Choroid plexus epithelial cell (primary cell): ENCODE measurements at regions not wholly inside any gene's neighbourhood (a gene's known extent, or its start where the extent isn't known, plus 50 kb on each side); places are given as distances from the start of the nearest gene placed in this dataset.

Source experiments
- DNase-seq: peaks from one replicate; pipeline ENCODE4 v3.0.0-alpha.2; 2010; ENCODE audit warnings: low read depth
- H3K4me3 ChIP-seq: 2 replicates; pipeline ENCODE4 v1.5.1; 2011; ENCODE audit warnings: low read depth, mild to moderate bottlenecking, control low read depth, low read length, moderate library complexity
- CTCF ChIP-seq: conservative IDR thresholded peaks from 2 replicates; pipeline ENCODE4 v1.5.1; 2011; ENCODE audit warnings: low read depth, mild to moderate bottlenecking, control low read depth, inconsistent platforms, low read length, moderate library complexity

DNA sequence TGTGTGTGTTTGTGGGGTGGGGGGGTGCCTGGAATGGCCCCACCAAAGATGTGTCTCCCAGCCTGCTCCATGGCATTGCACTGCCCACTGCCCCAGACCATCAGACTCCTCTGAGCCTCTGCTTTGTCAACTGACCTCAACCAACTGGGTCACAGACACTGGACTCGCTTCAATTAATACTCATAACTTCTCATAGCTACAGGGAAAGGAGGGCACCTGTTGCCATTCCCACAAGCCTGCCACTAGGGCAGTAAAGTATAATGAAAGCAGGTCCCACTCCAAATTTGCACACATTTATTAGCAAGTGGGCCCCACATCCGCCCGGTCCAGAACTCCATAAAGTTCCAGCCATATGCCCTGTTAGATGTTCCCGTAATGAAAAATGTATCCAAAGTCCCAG is 70.5 kb upstream of the PRDM11 start:
- H3K4me3 ChIP-seq, result no peak overlapping the region
- TF ChIP-seq CTCF, result no peak
- no peak for DNase-seq

GRCh38 chr11:45076761-45077160 is 69.7 kb upstream of the PRDM11 start:
- no peak overlapping the region for H3K4me3 ChIP-seq
- TF ChIP-seq CTCF, result no peak

GRCh38 chr11:45078236-45079074 is 68.0 kb upstream of the PRDM11 start:
- DNase-seq, result no peak
- TF ChIP-seq CTCF, result no peak
- no peak overlapping the region for H3K4me3 ChIP-seq

More at GRCh38 chr11:45076761-45077160, 69.7 kb upstream of the PRDM11 start:
- no peak for DNase-seq

GRCh38 chr11:45079075-45079444 is 67.4 kb upstream of the PRDM11 start:
- H3K4me3 ChIP-seq, result no peak overlapping the region
- no peak for DNase-seq
- TF ChIP-seq CTCF, result no peak

DNA sequence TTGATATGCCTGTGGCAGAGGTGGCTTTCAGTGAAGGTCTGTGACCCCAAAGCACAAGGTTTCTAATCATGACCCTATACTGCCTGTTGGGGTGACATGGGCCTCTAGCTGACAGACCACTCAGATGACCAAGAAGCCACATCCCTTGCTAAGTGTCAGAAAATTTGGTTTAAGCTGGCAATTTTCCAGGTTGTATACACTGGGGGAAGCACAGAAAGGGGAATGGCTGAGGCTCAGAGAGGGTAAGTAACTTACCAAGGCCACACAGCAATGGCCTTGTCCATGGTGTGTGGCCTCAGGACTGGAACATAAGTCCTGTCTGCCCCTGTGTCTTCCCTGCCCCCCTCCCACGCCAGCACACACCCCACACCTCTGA is 66.9 kb upstream of the PRDM11 start:
- H3K4me3 ChIP-seq, result no peak overlapping the region
- no peak for DNase-seq
- no peak for TF ChIP-seq CTCF

GRCh38 chr11:45079943-45080719 is 66.3 kb upstream of the PRDM11 start:
- DNase-seq, result no peak
- H3K4me3 ChIP-seq, result no peak overlapping the region
- no peak for TF ChIP-seq CTCF
